ENCODE measurements at regions not wholly inside any gene's neighbourhood (a gene's known extent, or its start where the extent isn't known, plus 50 kb on each side); places are given as distances from the start of the nearest gene placed in this dataset.
"Not testable (repeated sequence)": the region's sequence is repeated elsewhere in the genome, so short reads cannot be mapped to it uniquely, and the experiment has no call there.

DNA sequence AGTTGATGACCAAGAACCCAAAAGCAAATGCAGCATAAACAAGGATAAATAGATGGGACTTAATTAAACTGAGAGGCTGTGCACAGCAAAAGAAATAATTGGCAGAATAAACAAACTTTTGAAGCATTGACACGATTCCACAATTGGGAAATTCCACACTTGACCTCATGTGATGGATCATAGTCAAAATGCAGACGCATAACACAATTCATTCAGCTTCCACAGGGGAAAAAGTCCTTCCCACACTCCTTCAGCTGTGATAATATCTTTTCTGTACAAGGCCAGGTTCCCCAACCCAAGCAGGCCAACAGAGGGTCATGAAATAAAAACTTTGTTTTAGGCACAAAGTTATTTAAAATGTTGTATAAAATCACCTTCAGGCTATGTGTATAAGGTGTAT, 66.6 kb upstream of the SLIT2 start:
- Mint-ChIP-seq H3K27ac (no peak overlapping the region), H3K9me3 (peaks cover 44% of the 10 kb centered on the region), H3K36me3 (peaks cover 2% of the 10 kb centered on the region), H3K27me3 (ENCODE audit: low read depth) (no peaks in the 10 kb centered on the region), H3K4me1 (no peaks in the 10 kb centered on the region), H3K4me3 (no peak overlapping the region)
- no peak for DNase-seq (ENCODE audit: low spot score in 2 of 2, unreplicated experiment in 2 of 2)
- TF ChIP-seq, protein P1, sequence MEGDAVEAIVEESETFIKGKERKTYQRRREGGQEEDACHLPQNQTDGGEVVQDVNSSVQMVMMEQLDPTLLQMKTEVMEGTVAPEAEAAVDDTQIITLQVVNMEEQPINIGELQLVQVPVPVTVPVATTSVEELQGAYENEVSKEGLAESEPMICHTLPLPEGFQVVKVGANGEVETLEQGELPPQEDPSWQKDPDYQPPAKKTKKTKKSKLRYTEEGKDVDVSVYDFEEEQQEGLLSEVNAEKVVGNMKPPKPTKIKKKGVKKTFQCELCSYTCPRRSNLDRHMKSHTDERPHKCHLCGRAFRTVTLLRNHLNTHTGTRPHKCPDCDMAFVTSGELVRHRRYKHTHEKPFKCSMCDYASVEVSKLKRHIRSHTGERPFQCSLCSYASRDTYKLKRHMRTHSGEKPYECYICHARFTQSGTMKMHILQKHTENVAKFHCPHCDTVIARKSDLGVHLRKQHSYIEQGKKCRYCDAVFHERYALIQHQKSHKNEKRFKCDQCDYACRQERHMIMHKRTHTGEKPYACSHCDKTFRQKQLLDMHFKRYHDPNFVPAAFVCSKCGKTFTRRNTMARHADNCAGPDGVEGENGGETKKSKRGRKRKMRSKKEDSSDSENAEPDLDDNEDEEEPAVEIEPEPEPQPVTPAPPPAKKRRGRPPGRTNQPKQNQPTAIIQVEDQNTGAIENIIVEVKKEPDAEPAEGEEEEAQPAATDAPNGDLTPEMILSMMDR (IDR thresholded peaks at IDR 0.05; ENCODE audit: unreplicated experiment): no peak

DNA sequence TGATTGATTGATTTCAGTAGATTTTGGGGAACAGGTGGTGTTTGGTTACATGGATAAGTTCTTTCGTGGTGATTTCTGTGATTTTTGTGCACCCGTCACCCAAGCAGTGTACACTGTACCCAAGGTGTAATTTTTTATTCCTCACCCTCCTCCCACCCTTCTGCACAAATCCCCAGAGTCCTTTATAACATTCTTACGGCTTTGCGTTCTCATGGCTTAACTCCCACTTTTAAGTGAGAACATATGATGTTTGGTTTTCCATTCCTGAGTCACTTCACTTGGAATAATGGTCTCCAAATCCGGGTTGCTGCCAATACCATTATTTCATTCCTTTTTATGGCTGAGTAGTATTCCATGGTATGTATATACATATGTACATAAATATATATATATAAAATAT, 68.6 kb upstream of the SLIT2 start:
- H3K36me3 Mint-ChIP-seq, H3K27ac Mint-ChIP-seq: not testable (repeated sequence)

DNA sequence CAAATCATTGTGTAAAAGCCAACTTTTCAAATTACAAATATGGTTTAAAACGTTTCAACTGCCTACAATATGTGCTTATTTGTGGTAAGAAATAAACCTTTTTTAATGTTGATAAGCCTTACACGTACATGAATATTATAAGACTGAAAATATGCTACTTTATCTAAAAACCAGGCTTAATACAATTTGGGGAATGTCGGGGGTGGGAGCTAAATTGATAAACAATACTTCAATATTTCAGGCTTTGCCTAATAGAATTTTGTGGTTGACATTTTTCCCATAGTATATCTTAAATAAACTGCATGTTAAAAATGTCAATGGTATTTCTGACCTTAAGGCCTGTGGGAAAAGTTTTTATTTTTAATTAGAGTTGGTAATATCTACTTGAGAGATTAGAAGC, 69.8 kb upstream of the SLIT2 start:
- no peak overlapping the region for H3K4me3 Mint-ChIP-seq
- H3K4me1 Mint-ChIP-seq: no peaks in the 10 kb centered on the region

More for the DNA sequence above, 68.6 kb upstream of the SLIT2 start:
- not testable (repeated sequence) for H3K4me1 Mint-ChIP-seq; H3K4me3 Mint-ChIP-seq; H3K27me3 Mint-ChIP-seq (ENCODE audit: low read depth); DNase-seq (ENCODE audit: low spot score in 2 of 2, unreplicated experiment in 2 of 2)
- peaks cover 35% of the 10 kb centered on the region for H3K9me3 Mint-ChIP-seq

DNA sequence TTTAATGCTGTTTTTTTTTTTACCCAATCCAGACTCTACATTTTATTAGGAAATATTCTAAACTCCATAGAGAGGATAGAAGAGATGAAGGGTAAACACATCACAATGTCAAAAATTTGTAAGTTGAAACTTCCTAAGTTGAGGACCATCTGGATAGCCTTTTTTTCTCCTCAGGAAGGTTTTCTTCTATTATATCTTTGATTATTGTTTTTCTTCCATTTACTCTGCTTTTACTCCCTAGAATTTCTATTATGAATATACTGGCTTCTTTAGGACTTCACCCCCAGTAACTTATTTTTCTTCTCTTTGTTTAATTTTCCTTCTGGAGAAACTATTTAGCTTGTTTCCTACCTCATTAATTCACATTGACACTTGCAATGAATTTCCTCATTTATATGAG, 71.2 kb upstream of the SLIT2 start:
- no peak for DNase-seq (ENCODE audit: low spot score in 2 of 2, unreplicated experiment in 2 of 2)
- TF ChIP-seq, protein P1 (IDR thresholded peaks at IDR 0.05; ENCODE audit: unreplicated experiment): no peak
- no peak overlapping the region for H3K27ac Mint-ChIP-seq
- H3K9me3 Mint-ChIP-seq: peaks cover 48% of the 10 kb centered on the region
- H3K4me1 Mint-ChIP-seq: no peaks in the 10 kb centered on the region
- no peak overlapping the region for H3K4me3 Mint-ChIP-seq
- no peaks in the 10 kb centered on the region for H3K27me3 Mint-ChIP-seq (ENCODE audit: low read depth)
- H3K36me3 Mint-ChIP-seq: peaks cover 2% of the 10 kb centered on the region

More for the DNA sequence above, 69.8 kb upstream of the SLIT2 start:
- H3K36me3 Mint-ChIP-seq: peaks cover 2% of the 10 kb centered on the region
- DNase-seq (ENCODE audit: low spot score in 2 of 2, unreplicated experiment in 2 of 2): no peak
- no peak overlapping the region for H3K27ac Mint-ChIP-seq
- no peaks in the 10 kb centered on the region for H3K27me3 Mint-ChIP-seq (ENCODE audit: low read depth)
- peaks cover 37% of the 10 kb centered on the region for H3K9me3 Mint-ChIP-seq
- TF ChIP-seq, protein P1 (IDR thresholded peaks at IDR 0.05; ENCODE audit: unreplicated experiment): no peak

DNA sequence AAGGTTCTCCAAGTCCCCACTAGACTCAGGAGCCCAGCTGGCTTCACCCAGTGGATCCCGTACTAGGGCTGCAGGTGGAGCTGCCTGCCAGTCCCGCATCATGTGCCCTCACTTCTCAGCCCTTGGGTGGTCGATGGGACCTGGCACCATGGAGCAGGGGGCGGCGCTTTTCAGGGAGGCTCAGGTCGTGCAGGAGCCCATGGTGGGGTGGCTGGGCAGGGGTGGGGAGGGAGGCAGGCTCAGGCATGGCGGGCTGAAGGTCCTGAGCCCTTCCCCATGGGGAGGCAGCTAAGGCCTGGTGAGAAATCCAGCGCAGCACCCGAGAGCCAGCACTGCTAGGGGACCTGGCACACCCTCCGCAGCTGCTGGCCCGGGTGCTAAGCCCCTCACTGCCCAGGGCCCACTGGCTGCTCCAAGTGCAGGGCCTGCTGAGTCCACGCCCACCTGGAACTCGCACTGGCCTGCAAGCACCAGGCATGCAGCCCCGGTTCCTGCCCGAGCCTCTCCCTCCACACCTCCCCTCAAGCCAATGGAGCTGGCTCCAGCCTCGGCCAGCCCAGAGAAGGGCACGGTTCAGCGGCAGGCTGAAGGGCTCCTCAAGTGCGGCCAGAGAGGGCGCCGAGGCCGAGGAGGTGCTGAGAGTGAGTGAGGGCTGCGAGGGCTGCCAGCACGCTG, 72.7 kb upstream of the SLIT2 start:
- H3K27ac Mint-ChIP-seq: no peak overlapping the region
- TF ChIP-seq, protein P1 (IDR thresholded peaks at IDR 0.05; ENCODE audit: unreplicated experiment): no peak
- peaks cover 2% of the 10 kb centered on the region for H3K36me3 Mint-ChIP-seq
- no peaks in the 10 kb centered on the region for H3K4me1 Mint-ChIP-seq
- no peak for DNase-seq (ENCODE audit: low spot score in 2 of 2, unreplicated experiment in 2 of 2)
- H3K9me3 Mint-ChIP-seq: peaks cover 38% of the 10 kb centered on the region
- H3K27me3 Mint-ChIP-seq (ENCODE audit: low read depth): no peaks in the 10 kb centered on the region
- no peak overlapping the region for H3K4me3 Mint-ChIP-seq

DNA sequence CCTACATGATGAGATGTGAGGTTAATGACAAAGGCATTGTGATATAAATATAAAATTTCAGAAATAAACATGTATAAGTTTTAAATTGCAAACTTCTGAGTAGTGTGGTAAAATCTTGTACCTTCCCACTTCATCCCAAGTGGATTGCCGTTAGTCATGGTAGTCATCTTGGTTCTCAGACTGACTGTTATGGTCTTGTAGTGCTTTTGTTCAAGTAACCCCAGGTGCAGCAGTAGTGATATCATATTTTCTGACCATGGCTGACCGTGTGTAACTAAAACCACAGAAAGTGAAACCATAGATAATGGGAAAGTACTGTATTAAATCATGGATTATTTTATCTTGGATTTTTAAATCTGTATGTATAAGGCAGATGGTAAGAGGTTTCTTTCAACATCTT, 74.8 kb upstream of the SLIT2 start:
- no peaks in the 10 kb centered on the region for H3K27me3 Mint-ChIP-seq (ENCODE audit: low read depth)
- no peaks in the 10 kb centered on the region for H3K4me1 Mint-ChIP-seq
- TF ChIP-seq, protein P1 (IDR thresholded peaks at IDR 0.05; ENCODE audit: unreplicated experiment): no peak
- peaks cover 2% of the 10 kb centered on the region for H3K36me3 Mint-ChIP-seq
- peaks cover 33% of the 10 kb centered on the region for H3K9me3 Mint-ChIP-seq
- no peak overlapping the region for H3K27ac Mint-ChIP-seq
- H3K4me3 Mint-ChIP-seq: no peak overlapping the region
- DNase-seq (ENCODE audit: low spot score in 2 of 2, unreplicated experiment in 2 of 2): no peak
